ENCODE measurements at regions not wholly inside any gene's neighbourhood (a gene's known extent, or its start where the extent isn't known, plus 50 kb on each side); places are given as distances from the start of the nearest gene placed in this dataset.

DNA sequence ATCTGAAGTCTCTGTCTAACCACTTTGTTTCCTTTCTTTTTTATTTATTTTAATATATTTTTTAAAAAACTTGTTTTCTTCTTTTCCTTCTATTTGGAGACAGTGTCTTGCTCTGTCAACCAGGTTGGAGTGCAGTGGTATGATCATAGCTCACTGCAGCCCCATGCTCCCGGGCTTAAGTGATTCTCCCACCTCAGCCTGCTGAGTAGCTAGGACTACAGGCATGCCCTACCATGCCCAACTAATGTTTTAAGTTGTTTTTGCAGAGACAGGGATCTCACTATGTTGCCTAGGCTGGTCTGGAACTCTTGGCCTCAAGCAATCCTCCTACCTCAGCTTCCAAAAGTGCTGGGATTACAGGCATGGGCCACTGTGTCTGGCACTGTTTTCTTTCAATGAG lies 81.1 kb upstream of the TLK1 start:
- Histone ChIP-seq H3K27me3 (ENCODE audit: low read depth, low read length) (no peaks in the 10 kb centered on the region), H3K4me3 (ENCODE audit: low read depth in 1 of 2, low read length in 2 of 2) (no peak overlapping the region), H3K9me3 (ENCODE audit: control insufficient read depth in 1 of 2, low read length in 2 of 2) (peaks cover 0 to 11% of the 10 kb centered on the region in 2 donors), H3K27ac (ENCODE audit: low read length) (no peak overlapping the region), H3K4me1 (ENCODE audit: control insufficient read depth in 1 of 2, insufficient read depth in 2 of 2, low read length in 2 of 2) (no peaks in the 10 kb centered on the region), H3K36me3 (ENCODE audit: control insufficient read depth in 1 of 2, insufficient read depth in 2 of 2, low read length in 2 of 2) (no peaks in the 10 kb centered on the region)

DNA sequence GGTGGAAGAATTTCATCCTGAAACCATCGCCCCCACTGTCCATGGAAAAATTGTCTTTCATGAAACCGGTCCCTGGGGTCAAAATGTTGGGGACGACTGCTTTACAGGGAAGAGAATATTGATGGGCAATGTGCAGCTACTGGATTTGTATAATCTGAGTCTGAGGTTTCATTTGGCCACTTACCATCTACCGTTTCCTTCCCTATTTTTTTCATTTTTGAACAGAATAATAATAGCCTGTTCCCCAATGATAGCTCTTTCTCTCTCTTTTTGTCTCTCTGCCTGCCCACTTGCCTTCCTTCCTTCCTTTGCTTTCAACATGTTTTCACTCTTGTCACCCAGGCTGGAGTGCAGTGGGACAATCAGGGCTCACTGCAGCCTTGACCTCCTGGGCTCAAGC lies 78.3 kb upstream of the TLK1 start:
- no peaks in the 10 kb centered on the region for H3K4me1 ChIP-seq (ENCODE audit: control insufficient read depth in 1 of 2, insufficient read depth in 2 of 2, low read length in 2 of 2)
- no peaks in the 10 kb centered on the region for H3K36me3 ChIP-seq (ENCODE audit: control insufficient read depth in 1 of 2, insufficient read depth in 2 of 2, low read length in 2 of 2)
- H3K27ac ChIP-seq (ENCODE audit: low read length): no peak overlapping the region
- H3K4me3 ChIP-seq (ENCODE audit: low read depth in 1 of 2, low read length in 2 of 2): no peak overlapping the region
- H3K9me3 ChIP-seq (ENCODE audit: control insufficient read depth in 1 of 2, low read length in 2 of 2): no peaks in the 10 kb centered on the region
- H3K27me3 ChIP-seq (ENCODE audit: low read depth, low read length): no peaks in the 10 kb centered on the region

DNA sequence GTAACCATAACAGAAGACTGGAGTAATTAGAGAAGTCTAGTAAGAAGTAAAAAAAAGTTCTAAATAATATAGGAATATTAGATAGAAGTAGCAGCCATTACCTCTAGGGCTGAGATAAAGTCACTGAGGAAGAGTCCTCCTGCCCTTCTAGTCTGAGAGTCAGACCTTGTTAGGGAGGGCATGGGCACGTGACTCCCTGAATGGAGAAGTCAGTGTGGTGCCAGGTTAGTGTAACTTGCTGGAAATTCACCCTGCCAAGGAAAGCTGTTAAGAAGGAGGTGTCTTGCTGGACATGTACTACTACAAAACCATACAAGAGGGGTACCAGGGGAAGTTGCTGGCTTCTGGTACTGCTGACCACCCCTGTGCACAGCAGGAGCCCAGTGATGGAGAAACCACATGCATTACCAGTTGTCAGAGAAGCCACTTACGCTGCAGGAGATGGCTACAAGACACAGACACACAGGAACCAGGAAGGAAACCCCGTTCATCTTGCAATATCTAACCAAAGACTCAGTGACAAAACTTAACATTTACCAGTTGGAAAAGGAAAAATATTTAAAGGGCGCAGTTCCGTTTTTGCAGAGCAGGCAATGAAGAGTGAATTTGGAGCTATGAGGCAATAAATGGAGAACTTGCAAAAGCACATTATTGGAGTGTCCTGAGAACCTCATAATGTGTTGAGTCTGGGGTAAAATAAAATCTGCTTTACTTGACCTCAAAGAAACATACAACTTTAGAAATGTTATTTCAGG lies 77.2 kb upstream of the TLK1 start:
- Histone ChIP-seq H3K27ac (ENCODE audit: low read length) (no peak overlapping the region), H3K4me3 (ENCODE audit: low read depth in 1 of 2, low read length in 2 of 2) (no peak overlapping the region), H3K9me3 (ENCODE audit: control insufficient read depth in 1 of 2, low read length in 2 of 2) (no peaks in the 10 kb centered on the region), H3K4me1 (ENCODE audit: control insufficient read depth in 1 of 2, insufficient read depth in 2 of 2, low read length in 2 of 2) (no peaks in the 10 kb centered on the region), H3K36me3 (ENCODE audit: control insufficient read depth in 1 of 2, insufficient read depth in 2 of 2, low read length in 2 of 2) (no peaks in the 10 kb centered on the region), H3K27me3 (ENCODE audit: low read depth, low read length) (no peaks in the 10 kb centered on the region)

DNA sequence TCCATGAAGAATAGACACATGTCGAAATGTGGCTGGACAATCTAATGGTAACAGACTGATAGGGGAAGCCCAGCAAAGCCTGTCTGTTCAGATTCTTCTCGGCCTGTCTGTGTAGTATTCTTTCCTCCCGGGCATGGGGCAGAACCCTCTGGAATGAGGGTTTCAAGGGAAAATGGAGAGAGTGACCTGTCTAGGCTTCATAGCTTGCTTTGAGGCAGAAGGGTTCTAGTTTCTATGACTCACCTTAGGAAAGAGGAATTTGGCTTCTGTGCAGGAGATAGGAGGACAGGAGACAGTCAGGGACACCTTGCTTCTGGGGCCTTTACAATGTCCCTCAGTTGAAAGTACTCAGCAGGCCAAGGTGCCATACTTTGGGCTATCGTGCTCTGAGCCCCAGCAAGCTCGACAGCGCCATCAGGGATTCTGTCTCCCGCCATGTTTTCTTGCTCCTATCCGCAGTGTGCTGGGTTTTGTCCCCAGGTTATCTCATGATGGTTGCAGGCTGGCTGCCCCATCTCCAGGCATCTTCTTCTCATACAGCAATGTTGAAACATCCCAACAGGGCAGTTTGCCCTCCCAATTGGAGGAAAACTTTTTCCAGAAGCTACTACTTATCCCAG lies 74.7 kb upstream of the TLK1 start:
- H3K36me3 ChIP-seq (ENCODE audit: control insufficient read depth in 1 of 2, insufficient read depth in 2 of 2, low read length in 2 of 2): no peaks in the 10 kb centered on the region
- H3K4me3 ChIP-seq (ENCODE audit: low read depth in 1 of 2, low read length in 2 of 2): no peak overlapping the region
- no peaks in the 10 kb centered on the region for H3K9me3 ChIP-seq (ENCODE audit: control insufficient read depth in 1 of 2, low read length in 2 of 2)
- no peak overlapping the region for H3K27ac ChIP-seq (ENCODE audit: low read length)
- H3K27me3 ChIP-seq (ENCODE audit: low read depth, low read length): no peaks in the 10 kb centered on the region
- no peaks in the 10 kb centered on the region for H3K4me1 ChIP-seq (ENCODE audit: control insufficient read depth in 1 of 2, insufficient read depth in 2 of 2, low read length in 2 of 2)

DNA sequence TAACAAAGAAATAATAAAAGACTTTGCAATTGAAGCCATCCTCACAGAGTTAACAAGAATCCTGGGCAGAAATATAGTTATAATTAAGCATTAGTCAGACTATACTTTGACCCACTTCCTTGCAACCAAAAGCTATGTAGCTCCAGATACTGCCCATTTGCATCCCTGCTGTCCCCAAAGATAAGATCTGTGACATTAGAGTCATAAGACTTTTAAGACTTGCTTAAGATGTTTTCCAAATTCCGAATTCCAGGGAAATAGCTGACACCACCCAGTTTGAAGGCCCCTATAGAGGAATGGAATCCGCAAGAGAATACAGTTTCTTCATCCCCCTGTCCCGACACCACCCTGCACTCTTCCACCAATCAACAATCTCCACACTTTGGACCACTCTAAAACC lies 69.5 kb upstream of the TLK1 start:
- no peaks in the 10 kb centered on the region for H3K4me1 ChIP-seq (ENCODE audit: control insufficient read depth in 1 of 2, insufficient read depth in 2 of 2, low read length in 2 of 2)
- H3K27ac ChIP-seq (ENCODE audit: low read length): no peak overlapping the region
- no peaks in the 10 kb centered on the region for H3K36me3 ChIP-seq (ENCODE audit: control insufficient read depth in 1 of 2, insufficient read depth in 2 of 2, low read length in 2 of 2)
- H3K9me3 ChIP-seq (ENCODE audit: control insufficient read depth in 1 of 2, low read length in 2 of 2): no peaks in the 10 kb centered on the region
- no peaks in the 10 kb centered on the region for H3K27me3 ChIP-seq (ENCODE audit: low read depth, low read length)
- H3K4me3 ChIP-seq (ENCODE audit: low read depth in 1 of 2, low read length in 2 of 2): no peak overlapping the region

DNA sequence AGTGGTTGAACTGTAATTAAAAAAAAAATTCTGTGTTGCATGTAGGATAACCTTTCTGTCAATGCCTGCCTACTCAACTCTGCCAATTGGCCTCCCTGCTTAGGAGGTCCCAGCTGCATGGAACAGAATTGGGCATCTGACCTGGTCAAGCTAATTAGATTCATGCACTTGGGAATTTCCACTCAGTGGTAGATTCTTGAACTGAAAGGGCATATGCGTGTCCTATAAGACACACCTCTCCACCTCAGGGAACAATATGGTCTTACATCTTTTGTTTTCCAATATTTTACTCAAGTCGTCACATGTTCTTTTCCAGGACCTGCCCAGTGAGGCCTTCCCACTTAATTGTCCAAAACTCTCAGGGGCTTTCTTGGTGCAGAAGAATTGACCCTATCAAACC lies 68.1 kb upstream of the TLK1 start:
- Histone ChIP-seq H3K27ac (ENCODE audit: low read length) (no peak overlapping the region), H3K36me3 (ENCODE audit: control insufficient read depth in 1 of 2, insufficient read depth in 2 of 2, low read length in 2 of 2) (no peaks in the 10 kb centered on the region), H3K27me3 (ENCODE audit: low read depth, low read length) (no peaks in the 10 kb centered on the region), H3K4me1 (ENCODE audit: control insufficient read depth in 1 of 2, insufficient read depth in 2 of 2, low read length in 2 of 2) (no peaks in the 10 kb centered on the region), H3K4me3 (ENCODE audit: low read depth in 1 of 2, low read length in 2 of 2) (no peak overlapping the region), H3K9me3 (ENCODE audit: control insufficient read depth in 1 of 2, low read length in 2 of 2) (no peaks in the 10 kb centered on the region)

DNA sequence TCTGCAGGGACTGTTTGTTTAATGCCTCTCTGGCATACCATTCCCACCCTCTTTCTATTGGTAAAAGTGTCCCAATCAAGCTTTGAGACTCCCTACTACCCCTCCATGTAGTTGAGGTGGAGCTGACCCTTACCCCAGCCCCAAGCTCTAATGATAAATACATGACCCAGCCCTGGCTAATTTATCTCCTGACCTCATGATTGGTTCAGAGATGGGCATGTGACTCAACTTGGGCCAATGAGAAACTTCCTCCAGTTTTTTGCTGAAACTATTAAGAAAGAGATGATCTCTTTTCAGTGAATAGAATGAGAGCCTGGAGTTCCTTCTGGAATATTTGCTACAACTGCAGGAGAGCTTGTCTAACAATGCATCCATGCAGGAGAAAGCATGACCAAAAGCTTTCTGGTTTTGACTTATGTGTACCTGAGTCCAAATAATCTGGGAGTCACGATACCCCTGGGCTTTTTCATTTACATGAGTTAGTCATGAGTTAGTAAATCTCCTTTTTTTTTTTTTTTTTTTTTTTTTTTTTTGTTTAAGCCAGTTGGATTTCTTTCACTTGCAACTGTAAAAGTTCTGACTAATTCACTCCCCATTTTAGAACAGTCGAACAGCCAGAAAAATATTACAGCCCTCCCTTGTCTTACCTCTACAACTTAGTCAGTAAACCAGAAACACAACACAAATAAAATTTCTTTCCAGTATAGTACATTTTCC lies 66.5 kb upstream of the TLK1 start:
- Histone ChIP-seq H3K27me3 (ENCODE audit: low read depth, low read length) (no peaks in the 10 kb centered on the region), H3K9me3 (ENCODE audit: control insufficient read depth in 1 of 2, low read length in 2 of 2) (no peaks in the 10 kb centered on the region), H3K4me1 (ENCODE audit: control insufficient read depth in 1 of 2, insufficient read depth in 2 of 2, low read length in 2 of 2) (no peaks in the 10 kb centered on the region), H3K36me3 (ENCODE audit: control insufficient read depth in 1 of 2, insufficient read depth in 2 of 2, low read length in 2 of 2) (no peaks in the 10 kb centered on the region), H3K27ac (ENCODE audit: low read length) (no peak overlapping the region), H3K4me3 (ENCODE audit: low read depth in 1 of 2, low read length in 2 of 2) (no peak overlapping the region)

DNA sequence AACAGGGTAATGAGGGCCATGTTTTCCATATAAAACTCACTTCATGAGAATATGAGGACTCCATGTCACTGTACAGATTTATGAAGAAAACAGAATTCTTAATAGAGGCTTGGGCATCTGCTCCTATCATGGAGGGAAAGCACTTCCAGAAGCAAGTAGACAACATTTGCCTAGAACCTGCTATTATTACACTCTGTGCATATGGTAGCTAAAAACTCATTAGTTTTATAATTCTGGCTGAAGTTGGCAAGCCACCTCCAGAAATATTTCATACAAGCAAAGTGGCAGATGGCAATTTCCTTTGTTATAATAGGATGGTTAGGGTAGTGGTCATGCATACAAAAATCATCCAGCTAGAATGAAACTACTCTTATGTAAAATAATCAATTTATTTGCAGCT lies 65.8 kb upstream of the TLK1 start:
- Histone ChIP-seq H3K4me1 (ENCODE audit: control insufficient read depth in 1 of 2, insufficient read depth in 2 of 2, low read length in 2 of 2) (no peaks in the 10 kb centered on the region), H3K9me3 (ENCODE audit: control insufficient read depth in 1 of 2, low read length in 2 of 2) (no peaks in the 10 kb centered on the region), H3K36me3 (ENCODE audit: control insufficient read depth in 1 of 2, insufficient read depth in 2 of 2, low read length in 2 of 2) (no peaks in the 10 kb centered on the region), H3K27me3 (ENCODE audit: low read depth, low read length) (no peaks in the 10 kb centered on the region), H3K4me3 (ENCODE audit: low read depth in 1 of 2, low read length in 2 of 2) (no peak overlapping the region), H3K27ac (ENCODE audit: low read length) (no peak overlapping the region)

DNA sequence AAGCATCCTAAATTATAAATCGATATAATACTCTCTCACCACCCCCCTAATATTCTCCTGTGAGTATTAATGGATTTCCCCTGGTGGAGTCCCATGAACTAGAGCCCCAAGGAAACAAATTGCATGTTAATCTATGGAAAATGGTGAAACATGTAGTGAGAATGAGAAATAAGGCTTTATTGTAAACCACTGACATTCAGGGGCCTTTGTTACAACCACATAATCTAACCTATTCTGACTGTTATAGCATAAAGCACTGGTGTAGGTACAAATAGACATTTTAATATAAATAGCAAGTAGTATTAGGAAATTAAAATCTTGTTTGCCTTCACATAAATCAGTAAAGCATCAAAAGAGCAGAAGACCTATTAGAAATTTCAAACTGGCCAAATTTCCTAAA lies 65.3 kb upstream of the TLK1 start:
- Histone ChIP-seq H3K36me3 (ENCODE audit: control insufficient read depth in 1 of 2, insufficient read depth in 2 of 2, low read length in 2 of 2) (no peaks in the 10 kb centered on the region), H3K27me3 (ENCODE audit: low read depth, low read length) (no peaks in the 10 kb centered on the region), H3K4me3 (ENCODE audit: low read depth in 1 of 2, low read length in 2 of 2) (no peak overlapping the region), H3K9me3 (ENCODE audit: control insufficient read depth in 1 of 2, low read length in 2 of 2) (no peaks in the 10 kb centered on the region), H3K4me1 (ENCODE audit: control insufficient read depth in 1 of 2, insufficient read depth in 2 of 2, low read length in 2 of 2) (no peaks in the 10 kb centered on the region), H3K27ac (ENCODE audit: low read length) (no peak overlapping the region)

DNA sequence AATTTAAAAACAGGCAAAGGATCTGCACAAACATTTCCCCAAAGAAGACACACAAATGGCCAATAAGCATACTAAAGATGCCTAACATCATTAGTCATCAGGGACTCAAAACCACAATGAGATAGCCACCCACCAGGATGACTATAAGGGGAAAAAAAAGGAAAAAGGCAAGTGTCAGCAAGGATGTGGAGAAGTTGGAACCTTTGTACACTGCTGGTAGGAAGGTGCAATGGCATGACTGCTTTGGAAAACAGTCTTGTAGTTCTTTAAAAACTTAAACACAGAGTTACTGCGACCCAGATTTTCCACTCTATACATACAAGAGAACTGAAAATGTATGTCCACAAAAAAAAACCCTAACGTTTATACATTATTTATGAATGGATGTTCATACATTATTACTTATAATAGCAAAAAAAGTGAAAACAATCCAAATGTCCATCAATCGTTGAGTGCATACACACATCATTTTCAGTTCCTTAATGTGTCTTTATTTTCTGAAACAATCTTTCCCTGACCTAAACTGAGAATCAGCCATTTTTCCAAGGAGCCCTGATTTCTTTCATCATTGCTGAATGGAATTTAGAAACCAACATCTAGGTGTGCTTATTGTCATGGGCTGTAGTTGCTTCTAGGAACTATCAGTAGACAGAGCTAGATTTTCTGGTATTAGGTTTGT lies 64.7 kb upstream of the TLK1 start:
- Histone ChIP-seq H3K9me3 (ENCODE audit: control insufficient read depth in 1 of 2, low read length in 2 of 2) (no peaks in the 10 kb centered on the region), H3K4me3 (ENCODE audit: low read depth in 1 of 2, low read length in 2 of 2) (no peak overlapping the region), H3K27ac (ENCODE audit: low read length) (no peak overlapping the region), H3K4me1 (ENCODE audit: control insufficient read depth in 1 of 2, insufficient read depth in 2 of 2, low read length in 2 of 2) (no peaks in the 10 kb centered on the region), H3K27me3 (ENCODE audit: low read depth, low read length) (no peaks in the 10 kb centered on the region), H3K36me3 (ENCODE audit: control insufficient read depth in 1 of 2, insufficient read depth in 2 of 2, low read length in 2 of 2) (no peaks in the 10 kb centered on the region)

DNA sequence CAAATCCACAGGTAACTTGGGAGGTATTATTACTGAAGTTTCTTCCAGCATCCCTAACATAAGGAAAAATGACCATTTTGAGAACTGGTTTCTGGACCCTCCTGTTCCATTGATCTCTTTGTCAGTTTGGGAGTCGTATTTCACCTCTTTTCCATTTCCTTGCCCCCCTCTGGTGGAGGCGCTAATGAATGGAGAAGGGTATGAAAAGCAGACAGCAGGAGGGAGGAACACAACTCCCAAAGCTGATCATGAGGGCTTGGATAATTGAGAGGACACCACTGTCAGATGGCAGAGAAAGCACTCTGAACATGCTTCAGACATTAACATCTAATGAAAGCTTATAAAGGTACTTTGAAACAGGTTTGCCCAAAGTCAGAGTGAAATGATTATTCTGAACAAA lies 56.6 kb upstream of the TLK1 start:
- Histone ChIP-seq H3K27me3 (ENCODE audit: low read depth, low read length) (no peaks in the 10 kb centered on the region), H3K4me3 (ENCODE audit: low read depth in 1 of 2, low read length in 2 of 2) (no peak overlapping the region), H3K9me3 (ENCODE audit: control insufficient read depth in 1 of 2, low read length in 2 of 2) (peaks cover 0 to 3% of the 10 kb centered on the region in 2 donors), H3K27ac (ENCODE audit: low read length) (no peak overlapping the region), H3K36me3 (ENCODE audit: control insufficient read depth in 1 of 2, insufficient read depth in 2 of 2, low read length in 2 of 2) (no peaks in the 10 kb centered on the region), H3K4me1 (ENCODE audit: control insufficient read depth in 1 of 2, insufficient read depth in 2 of 2, low read length in 2 of 2) (no peaks in the 10 kb centered on the region)

All from muscle layer of duodenum (tissue), 2 donors.